CD14-positive monocyte (primary cell): ENCODE measurements at regions not wholly inside any gene's neighbourhood (a gene's known extent, or its start where the extent isn't known, plus 50 kb on each side); places are given as distances from the start of the nearest gene placed in this dataset.

ENCODE experiments used
- DNase-seq, 3 donors: peaks; one replicate each; pipeline ENCODE4 v3.0.0-alpha.2; 2011 to 2022
- H2AFZ ChIP-seq: 2 replicates; pipeline ENCODE4 v1.6.0; 2012; ENCODE audit warnings: mild to moderate bottlenecking, low read depth, low read length, inconsistent platforms; ENCODE audit not compliant: insufficient read depth, poor library complexity, severe bottlenecking
- H3K27ac ChIP-seq, 2 donors: 1 replicate in 1 of 2; 2 replicates in 1 of 2; pipeline ENCODE4 v1.5.1; 2012 to 2013; ENCODE audit warnings: low read length in 2 of 2, control low read depth in 1 of 2, inconsistent platforms in 1 of 2, low read depth in 1 of 2, mild to moderate bottlenecking in 1 of 2
- H3K27me3 ChIP-seq, 2 donors: one replicate each; pipeline versions ENCODE4 v1.6.0 to v1.6.1; 2011 to 2013; ENCODE audit warnings: low read length in 2 of 2; ENCODE audit not compliant: control insufficient read depth in 2 of 2, insufficient read depth in 2 of 2
- H3K36me3 ChIP-seq, 2 donors: replicated peaks in 1 of 2; 1 replicate in 1 of 2; 2 replicates in 1 of 2; pipeline versions ENCODE4 v1.5.1 to v1.6.1; 2012 to 2013; ENCODE audit warnings: low read length in 2 of 2, control low read depth in 1 of 2, inconsistent platforms in 1 of 2, mild to moderate bottlenecking in 1 of 2; ENCODE audit not compliant: insufficient read depth in 2 of 2, control insufficient read depth in 1 of 2
- H3K4me1 ChIP-seq, 2 donors: 1 replicate in 1 of 2; 2 replicates in 1 of 2; pipeline versions ENCODE4 v1.5.1 to v1.6.1; 2012 to 2013; ENCODE audit warnings: low read length in 2 of 2, control low read depth in 1 of 2, inconsistent platforms in 1 of 2, mild to moderate bottlenecking in 1 of 2, moderate library complexity in 1 of 2; ENCODE audit not compliant: insufficient read depth in 2 of 2, control insufficient read depth in 1 of 2
- H3K4me2 ChIP-seq: replicated peaks from 2 replicates; pipeline ENCODE3; 2012; ENCODE audit warnings: low read length, moderate library complexity, mild to moderate bottlenecking; ENCODE audit not compliant: poor library complexity, severe bottlenecking; ENCODE audit errors: extremely low read depth
- H3K4me3 ChIP-seq, 3 experiments: fragments of 200-600 bp in 1 of 3; sonication (generic) in 1 of 3; replicated peaks in 1 of 3; 1 replicate in 2 of 3; 2 replicates in 1 of 3; pipeline ENCODE4 v1.5.1; 2011 to 2013; ENCODE audit warnings: low read length in 3 of 3, mild to moderate bottlenecking in 3 of 3, control low read depth in 2 of 3, low read depth in 2 of 3, inconsistent platforms in 1 of 3, moderate library complexity in 1 of 3
- H3K79me2 ChIP-seq: 2 replicates; pipeline ENCODE4 v1.6.0; 2012; ENCODE audit warnings: mild to moderate bottlenecking, control low read depth, inconsistent platforms, low read length, moderate library complexity; ENCODE audit not compliant: insufficient read depth
- H3K9ac ChIP-seq: 2 replicates; pipeline ENCODE4 v1.6.0; 2017; ENCODE audit warnings: low read length, mild to moderate bottlenecking; ENCODE audit not compliant: insufficient read depth, poor library complexity, severe bottlenecking
- H3K9me3 ChIP-seq, 2 donors: replicated peaks in 1 of 2; 1 replicate in 1 of 2; 2 replicates in 1 of 2; pipeline versions ENCODE4 v1.5.1 to v1.6.1; 2012 to 2013; ENCODE audit warnings: low read length in 2 of 2, control low read depth in 1 of 2; ENCODE audit not compliant: control insufficient read depth in 1 of 2, insufficient read depth in 1 of 2
- H4K20me1 ChIP-seq: 2 replicates; pipeline ENCODE4 v1.6.0; 2012; ENCODE audit warnings: mild to moderate bottlenecking, low read length, control low read depth, moderate library complexity; ENCODE audit not compliant: insufficient read depth
- H3K27ac Mint-ChIP-seq, 7 donors: one replicate each; pipeline ENCODE4 v1.8.0; 2020; ENCODE audit warnings: mild to moderate bottlenecking in 7 of 7, mixed read lengths in 7 of 7, moderate library complexity in 6 of 7, inconsistent platforms in 2 of 7
- H3K27me3 Mint-ChIP-seq, 3 donors: one replicate each; pipeline ENCODE4 v1.8.0; 2021 to 2022; ENCODE audit warnings: low read depth in 3 of 3, mild to moderate bottlenecking in 3 of 3, mixed read lengths in 3 of 3, moderate library complexity in 3 of 3, inconsistent platforms in 1 of 3
- H3K36me3 Mint-ChIP-seq, 2 donors: one replicate each; pipeline ENCODE4 v1.8.0; 2020; ENCODE audit warnings: mixed read lengths in 2 of 2, inconsistent platforms in 1 of 2, mild to moderate bottlenecking in 1 of 2
- H3K4me1 Mint-ChIP-seq: one replicate; pipeline ENCODE4 v1.8.0; 2020; ENCODE audit warnings: mild to moderate bottlenecking, mixed read lengths
- H3K4me3 Mint-ChIP-seq, 2 donors: one replicate each; pipeline ENCODE4 v1.8.0; 2020; ENCODE audit warnings: mild to moderate bottlenecking in 2 of 2, mixed read lengths in 2 of 2, moderate library complexity in 1 of 2
- H3K9me3 Mint-ChIP-seq, 7 donors: one replicate each; pipeline ENCODE4 v1.8.0; 2020 to 2022; ENCODE audit warnings: mixed read lengths in 7 of 7, mild to moderate bottlenecking in 6 of 7, moderate library complexity in 6 of 7, inconsistent platforms in 2 of 7
- WGBS: methylation state at CpG from one replicate; pipeline ENCODE4 v1.1.5; 2013; ENCODE audit warnings: missing lambda C conversion rate; ENCODE audit not compliant: insufficient coverage; 5-methylcytosine and 5-hydroxymethylcytosine counted together
- intact Hi-C, 2 donors: fragments of 100-400 bp; cut with micrococcal nuclease; formaldehyde crosslinking; loops; one replicate each; pipeline versions ENCODE4 v1.15.0 to v1.15.1; 2023
- TF ChIP-seq, protein P1 (sequence below): fragments of 200-600 bp; IDR thresholded peaks from one replicate; pipeline ENCODE4 v1.8.0; 2022; ENCODE audit warnings: antibody characterized with exemption, mild to moderate bottlenecking

DNA sequence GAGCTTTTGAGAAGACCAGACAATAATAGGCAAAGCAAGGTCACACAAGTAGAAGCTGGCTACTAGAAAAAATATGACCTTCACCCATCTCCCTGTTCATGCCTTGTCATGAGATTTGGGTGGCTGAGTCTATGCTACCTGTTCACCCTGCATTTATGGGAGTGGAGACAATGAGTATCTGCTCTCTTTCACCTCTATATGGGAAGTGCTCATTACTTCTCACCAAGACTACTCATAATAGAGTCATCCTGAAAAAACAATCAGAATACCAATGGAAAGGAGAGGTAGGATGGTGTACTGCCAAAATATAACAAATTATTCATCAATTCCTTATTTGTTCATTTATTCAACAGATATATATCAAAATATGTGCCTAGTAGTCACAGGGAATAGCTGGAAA lies 921.8 kb upstream of the INTU start:
- H3K4me1 ChIP-seq, result no peaks in the 10 kb centered on the region
- H3K79me2 ChIP-seq, result no peaks in the 10 kb centered on the region
- TF ChIP-seq, protein P1, sequence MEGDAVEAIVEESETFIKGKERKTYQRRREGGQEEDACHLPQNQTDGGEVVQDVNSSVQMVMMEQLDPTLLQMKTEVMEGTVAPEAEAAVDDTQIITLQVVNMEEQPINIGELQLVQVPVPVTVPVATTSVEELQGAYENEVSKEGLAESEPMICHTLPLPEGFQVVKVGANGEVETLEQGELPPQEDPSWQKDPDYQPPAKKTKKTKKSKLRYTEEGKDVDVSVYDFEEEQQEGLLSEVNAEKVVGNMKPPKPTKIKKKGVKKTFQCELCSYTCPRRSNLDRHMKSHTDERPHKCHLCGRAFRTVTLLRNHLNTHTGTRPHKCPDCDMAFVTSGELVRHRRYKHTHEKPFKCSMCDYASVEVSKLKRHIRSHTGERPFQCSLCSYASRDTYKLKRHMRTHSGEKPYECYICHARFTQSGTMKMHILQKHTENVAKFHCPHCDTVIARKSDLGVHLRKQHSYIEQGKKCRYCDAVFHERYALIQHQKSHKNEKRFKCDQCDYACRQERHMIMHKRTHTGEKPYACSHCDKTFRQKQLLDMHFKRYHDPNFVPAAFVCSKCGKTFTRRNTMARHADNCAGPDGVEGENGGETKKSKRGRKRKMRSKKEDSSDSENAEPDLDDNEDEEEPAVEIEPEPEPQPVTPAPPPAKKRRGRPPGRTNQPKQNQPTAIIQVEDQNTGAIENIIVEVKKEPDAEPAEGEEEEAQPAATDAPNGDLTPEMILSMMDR, result no peak
- no peaks in the 10 kb centered on the region for H3K36me3 ChIP-seq
- Mint-ChIP-seq H3K4me3 (no peak overlapping the region), H3K36me3 (no peaks in the 10 kb centered on the region), H3K27me3 (peaks cover 0 to 2% (median 0%) of the 10 kb centered on the region in 3 donors), H3K4me1 (no peaks in the 10 kb centered on the region), H3K9me3 (peaks cover 0 to 8% (median 2%) of the 10 kb centered on the region in 7 donors), H3K27ac (no peak overlapping the region)
- H2AFZ ChIP-seq, result no peak overlapping the region
- no peak for DNase-seq
- no peak overlapping the region for H3K4me3 ChIP-seq
- intact Hi-C loops, result no loop called here
- H3K27me3 ChIP-seq, result no peaks in the 10 kb centered on the region
- H3K9ac ChIP-seq, result no peak overlapping the region
- no peak overlapping the region for H3K4me2 ChIP-seq
- H3K9me3 ChIP-seq, result peaks cover 0 to 3% of the 10 kb centered on the region in 2 donors
- no peak overlapping the region for H3K27ac ChIP-seq
- no peaks in the 10 kb centered on the region for H4K20me1 ChIP-seq

DNA sequence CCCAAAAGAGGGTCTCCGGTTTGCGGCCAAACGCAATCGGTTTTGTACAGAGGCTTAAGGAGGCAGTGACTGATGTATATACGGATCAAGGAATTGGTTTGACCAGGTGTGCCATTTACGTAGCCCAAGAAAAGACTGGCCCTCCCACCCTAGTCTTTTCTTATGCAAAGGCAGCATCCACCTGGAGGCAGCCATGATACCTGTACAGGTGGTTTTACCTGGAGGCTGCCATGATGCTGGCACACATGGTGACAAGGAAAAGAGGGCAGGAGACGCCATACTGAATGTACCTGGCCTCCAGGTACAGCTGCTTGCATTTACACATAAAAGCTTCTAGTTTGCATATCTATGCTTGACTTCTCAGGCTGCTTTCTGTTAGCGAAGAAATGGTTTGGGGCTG lies 917.7 kb upstream of the INTU start:
- Histone ChIP-seq H3K4me3 (no peak overlapping the region), H3K4me2 (no peak overlapping the region), H3K9me3 (peaks cover 3 to 8% of the 10 kb centered on the region in 2 donors), H2AFZ (no peak overlapping the region), H3K36me3 (no peaks in the 10 kb centered on the region), H3K9ac (no peak overlapping the region), H4K20me1 (no peaks in the 10 kb centered on the region), H3K79me2 (no peaks in the 10 kb centered on the region), H3K27ac (no peak overlapping the region), H3K4me1 (no peaks in the 10 kb centered on the region), H3K27me3 (no peaks in the 10 kb centered on the region)
- 80% methylated on average over 1 of the region's 8 CpGs for WGBS
- TF ChIP-seq, protein P1, result no peak
- no peaks in the 10 kb centered on the region for H3K36me3 Mint-ChIP-seq
- H3K4me3 Mint-ChIP-seq, result no peak overlapping the region
- intact Hi-C loops, result no loop called here
- no peaks in the 10 kb centered on the region for H3K4me1 Mint-ChIP-seq
- H3K9me3 Mint-ChIP-seq, result peaks cover 0 to 7% (median 0%) of the 10 kb centered on the region in 7 donors
- no peak for DNase-seq
- peaks cover 0 to 1% (median 0%) of the 10 kb centered on the region in 3 donors for H3K27me3 Mint-ChIP-seq
- no peak overlapping the region for H3K27ac Mint-ChIP-seq
